ENCODE measurements at regions not wholly inside any gene's neighbourhood (a gene's known extent, or its start where the extent isn't known, plus 50 kb on each side); places are given as distances from the start of the nearest gene placed in this dataset.

GRCh38 chr1:218948446-218948845 lies 225.2 kb upstream of the LYPLAL1 start:
- TF ChIP-seq CTCF (IDR thresholded peaks at IDR 0.05; ENCODE audit: extremely low read depth, missing control alignments): no peak
- DNase-seq (ENCODE audit: low spot score): no peak

DNA sequence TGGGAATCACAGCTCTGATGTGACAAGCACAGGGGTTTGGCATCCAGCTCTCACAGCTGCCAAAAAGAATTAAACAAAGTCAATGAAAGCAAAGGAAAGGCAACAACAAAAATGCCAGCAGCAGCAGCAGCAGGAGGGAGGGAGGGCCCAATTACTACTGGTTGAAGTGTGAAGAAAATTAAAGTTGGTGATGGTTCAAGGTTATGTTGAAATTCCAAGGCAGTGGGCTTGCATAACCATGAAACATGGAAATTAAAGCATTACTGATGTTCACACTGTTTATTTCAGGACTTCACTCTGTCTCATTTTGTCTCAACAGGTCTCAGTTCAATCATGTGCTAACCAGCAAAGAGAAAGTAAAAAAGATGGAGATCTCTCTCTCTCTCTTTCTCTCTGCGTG lies 220.3 kb upstream of the LYPLAL1 start:
- no peak for DNase-seq (ENCODE audit: low spot score)
- no peak for TF ChIP-seq CTCF (IDR thresholded peaks at IDR 0.05; ENCODE audit: extremely low read depth, missing control alignments)

DNA sequence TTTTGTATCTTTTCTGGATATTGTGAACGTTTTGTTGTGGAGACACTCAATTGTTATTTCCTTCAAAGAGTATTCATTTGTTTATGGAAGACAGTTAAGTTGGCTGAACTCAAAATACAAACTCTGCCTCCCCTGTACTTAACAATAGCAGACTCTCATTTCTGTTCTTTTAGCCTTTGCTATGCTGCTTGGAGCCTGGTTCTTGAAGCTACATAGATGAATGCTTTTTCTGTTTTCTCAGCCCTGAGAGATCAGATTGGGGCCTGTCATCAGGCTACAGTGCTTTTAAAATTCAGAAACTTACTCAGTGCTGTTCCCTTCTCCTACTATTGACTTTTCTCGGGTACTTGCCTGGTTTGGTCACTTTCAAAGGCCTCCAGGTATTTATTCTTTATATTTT lies 215.7 kb upstream of the LYPLAL1 start:
- DNase-seq (ENCODE audit: low spot score): no peak
- TF ChIP-seq CTCF (IDR thresholded peaks at IDR 0.05; ENCODE audit: extremely low read depth, missing control alignments): no peak

DNA sequence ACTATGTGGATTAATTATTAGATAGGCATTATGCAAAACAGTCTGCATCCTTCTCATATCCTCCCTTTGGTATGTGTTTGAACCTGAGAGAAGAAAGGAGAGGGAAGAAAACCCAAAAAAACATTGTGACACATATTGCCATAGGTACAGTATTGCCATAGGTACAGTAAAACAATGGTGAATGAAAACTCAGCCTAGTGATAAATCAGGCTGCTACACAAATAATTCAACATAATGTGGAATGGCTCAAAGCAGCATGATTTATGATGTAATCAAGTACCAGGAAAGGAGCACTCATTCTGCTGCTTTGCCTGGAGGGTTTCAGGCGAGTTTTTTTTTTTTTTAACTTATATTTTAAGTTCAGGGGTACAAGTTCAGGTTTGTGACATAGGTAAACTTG lies 213.9 kb upstream of the LYPLAL1 start:
- no peak for DNase-seq (ENCODE audit: low spot score)
- no peak for TF ChIP-seq CTCF (IDR thresholded peaks at IDR 0.05; ENCODE audit: extremely low read depth, missing control alignments)

- no peak for DNase-seq (ENCODE audit: low spot score)
- no peak for TF ChIP-seq CTCF (IDR thresholded peaks at IDR 0.05; ENCODE audit: extremely low read depth, missing control alignments)
Measured at GRCh38 chr1:218964471-218965185, 209.1 kb upstream of the LYPLAL1 start.

DNA sequence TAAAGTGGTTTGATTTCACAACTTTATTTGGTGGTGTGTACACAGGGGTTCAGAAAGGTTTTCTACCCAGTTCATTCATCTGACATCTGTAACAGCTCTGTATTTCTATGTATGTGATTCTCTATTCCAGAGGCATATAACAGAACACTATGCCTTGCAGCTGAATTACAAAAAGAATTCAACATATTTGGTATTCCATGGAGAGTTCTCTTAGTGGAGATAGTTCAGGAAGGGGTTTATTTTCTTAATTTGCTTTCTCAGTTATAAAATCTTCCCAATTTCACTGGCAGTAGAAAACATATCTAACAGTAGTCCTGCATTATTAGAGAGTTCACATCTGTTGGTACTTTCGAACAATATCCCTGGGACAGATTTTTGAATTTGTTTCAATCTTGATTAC lies 207.9 kb upstream of the LYPLAL1 start:
- DNase-seq (ENCODE audit: low spot score): no peak
- no peak for TF ChIP-seq CTCF (IDR thresholded peaks at IDR 0.05; ENCODE audit: extremely low read depth, missing control alignments)

DNA sequence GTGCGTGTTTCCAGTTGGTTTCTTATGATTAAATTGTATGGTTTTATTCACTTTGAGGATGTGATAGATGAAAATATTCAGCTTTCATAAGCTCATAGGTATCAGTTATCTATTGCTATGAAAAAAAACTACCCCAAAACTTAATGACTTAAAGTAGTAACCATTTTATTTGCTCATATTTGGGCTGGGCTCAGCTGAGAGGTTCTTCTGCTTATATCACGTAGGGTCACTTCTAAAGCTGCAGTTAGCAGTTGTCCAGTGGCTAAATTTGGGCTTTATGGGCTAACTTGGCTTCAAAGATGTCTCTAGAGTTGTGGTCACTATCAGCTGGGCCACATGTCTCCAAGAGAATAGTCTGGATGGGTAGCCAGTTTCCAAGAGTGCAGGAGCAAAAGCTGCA lies 206.4 kb upstream of the LYPLAL1 start:
- DNase-seq (ENCODE audit: low spot score): no peak
- TF ChIP-seq CTCF (IDR thresholded peaks at IDR 0.05; ENCODE audit: extremely low read depth, missing control alignments): no peak

Data from GM20000 (cell line).